AG08396 (cell line): ENCODE measurements at regions not wholly inside any gene's neighbourhood (a gene's known extent, or its start where the extent isn't known, plus 50 kb on each side); places are given as distances from the start of the nearest gene placed in this dataset.

ENCODE experiments used
- DNase-seq: peaks from one replicate; pipeline ENCODE4 v3.0.0; 2012; ENCODE audit warnings: low spot score, mixed read lengths

GRCh38 chr1:112040891-112041740 lies 51.6 kb upstream of the KCND3 start:
- no peak for DNase-seq

GRCh38 chr1:112043901-112044300 lies 54.4 kb upstream of the KCND3 start:
- no peak for DNase-seq

- no peak for DNase-seq
These were observed 55.3 kb upstream of the KCND3 start for GRCh38 chr1:112044745-112045144.

DNA sequence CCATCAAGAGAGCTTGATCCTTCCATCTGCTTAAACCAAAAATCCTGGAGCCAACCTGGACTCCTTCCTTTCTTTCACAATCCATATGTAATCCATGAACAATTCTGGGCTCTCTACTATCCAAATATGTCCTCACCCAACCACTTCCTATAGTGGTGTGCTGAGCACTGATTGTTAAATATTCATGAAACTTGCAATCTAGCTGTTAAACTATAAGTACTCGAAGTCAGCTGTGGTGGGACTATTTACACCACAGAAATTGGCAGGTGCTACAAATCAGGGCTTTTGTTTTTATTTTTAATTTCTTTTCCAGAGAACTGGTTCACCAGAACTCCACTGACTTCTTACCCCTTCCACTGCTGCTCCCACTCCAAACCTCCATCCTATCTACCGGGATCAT lies 57.2 kb upstream of the KCND3 start:
- no peak for DNase-seq

- no peak for DNase-seq
These were observed 59.0 kb upstream of the KCND3 start for GRCh38 chr1:112048421-112048820.

GRCh38 chr1:112054510-112054909 lies 65.0 kb upstream of the KCND3 start:
- no peak for DNase-seq

- no peak for DNase-seq
These were observed 66.9 kb upstream of the KCND3 start for GRCh38 chr1:112056354-112056753.

GRCh38 chr1:112057736-112058135 lies 68.3 kb upstream of the KCND3 start:
- DNase-seq: no peak

- DNase-seq: no peak
These were observed 69.5 kb upstream of the KCND3 start for GRCh38 chr1:112058815-112059450.

DNA sequence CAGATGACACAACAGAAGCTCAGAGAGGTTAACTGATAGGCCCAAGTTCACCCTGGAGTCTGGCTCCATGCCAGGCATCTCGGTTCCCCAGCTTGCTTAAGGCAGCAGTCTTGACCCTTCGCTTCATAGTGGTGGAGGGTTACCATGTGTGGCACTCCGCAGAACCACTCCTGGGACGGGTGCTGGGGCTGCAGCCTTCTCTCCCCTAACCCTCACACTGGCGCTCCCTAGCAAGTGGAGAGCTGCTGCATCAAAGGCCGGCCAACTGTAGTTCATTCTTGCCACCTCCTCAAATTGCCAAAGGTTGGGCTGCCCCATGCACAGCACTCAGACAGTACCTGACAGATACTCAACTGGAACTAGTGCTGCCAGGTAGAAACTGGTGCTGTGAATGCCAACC lies 70.2 kb upstream of the KCND3 start:
- no peak for DNase-seq

GRCh38 chr1:112060261-112060660 lies 70.8 kb upstream of the KCND3 start:
- no peak for DNase-seq

DNA sequence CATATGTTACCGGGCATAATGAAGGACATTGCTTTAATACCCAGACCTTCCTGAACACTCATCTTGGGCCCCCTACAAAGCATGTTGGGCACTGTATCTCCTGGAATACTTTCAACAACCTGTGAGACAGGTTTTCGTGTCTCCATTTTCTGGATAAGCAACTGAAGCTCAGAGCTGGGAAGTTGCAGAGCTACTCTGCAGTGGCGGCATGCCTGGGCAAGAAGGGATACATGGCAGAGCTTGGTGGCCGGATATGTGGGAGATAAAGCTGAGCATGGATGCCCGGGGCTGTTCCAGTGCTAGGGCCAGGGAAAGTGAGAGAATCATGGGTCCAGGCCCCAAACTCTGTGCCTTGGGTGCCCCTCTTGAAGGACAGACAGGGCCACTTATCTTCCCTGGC lies 71.6 kb upstream of the KCND3 start:
- DNase-seq: no peak

GRCh38 chr1:112061901-112062320 lies 72.4 kb upstream of the KCND3 start:
- DNase-seq: no peak

GRCh38 chr1:112063781-112064728 lies 74.6 kb upstream of the KCND3 start:
- DNase-seq: no peak

GRCh38 chr1:112067989-112068388 lies 78.5 kb upstream of the KCND3 start:
- no peak for DNase-seq

- no peak for DNase-seq
These were observed 81.2 kb upstream of the KCND3 start for GRCh38 chr1:112070677-112071076.

DNA sequence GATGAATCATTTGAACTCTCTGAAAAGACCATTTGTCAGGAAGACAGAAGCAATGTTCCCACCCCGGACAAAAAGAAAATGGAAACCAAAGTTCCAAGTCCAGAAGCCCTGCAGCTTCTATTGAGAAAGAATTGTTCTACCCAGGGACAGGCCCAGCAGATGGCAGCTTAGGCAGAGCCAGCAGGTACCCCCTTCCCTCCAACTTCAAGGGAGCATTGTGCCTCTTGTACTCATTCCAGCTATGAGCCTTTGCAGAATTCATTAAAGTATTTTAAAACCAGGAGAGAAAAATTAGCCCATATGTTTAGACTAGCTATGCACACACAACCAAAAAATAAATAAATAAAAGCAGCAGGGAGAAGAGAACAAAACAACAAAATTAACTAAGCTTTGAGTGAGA lies 85.2 kb upstream of the KCND3 start:
- DNase-seq: no peak

DNA sequence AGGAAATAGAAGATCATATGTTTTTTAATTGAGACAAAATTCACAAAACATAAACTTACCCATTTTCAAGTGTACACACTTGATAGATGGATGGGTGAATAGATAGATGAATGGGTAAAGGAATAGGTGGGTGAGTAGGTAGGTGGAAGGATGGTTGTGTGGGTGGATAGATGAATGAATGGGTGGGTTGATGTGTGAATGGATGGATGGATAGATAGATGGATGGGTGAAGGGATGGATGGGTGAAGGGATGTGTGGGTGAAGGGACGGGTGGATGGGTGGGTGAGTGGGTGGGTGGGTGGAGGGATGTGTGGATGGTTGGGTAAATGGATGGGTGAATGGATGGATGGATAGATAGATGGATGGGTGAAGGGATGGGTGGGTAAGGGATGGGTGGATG lies 86.1 kb upstream of the KCND3 start:
- DNase-seq: no peak

GRCh38 chr1:112079446-112079845 lies 90.0 kb upstream of the KCND3 start:
- no peak for DNase-seq

GRCh38 chr1:112083487-112083886 lies 94.0 kb upstream of the KCND3 start:
- DNase-seq: no peak

GRCh38 chr1:112092656-112093371 lies 103.3 kb upstream of the KCND3 start:
- DNase-seq: no peak

- DNase-seq: no peak
These were observed 103.9 kb upstream of the KCND3 start for GRCh38 chr1:112093372-112093694.
